ENCODE measurements at regions not wholly inside any gene's neighbourhood (a gene's known extent, or its start where the extent isn't known, plus 50 kb on each side); places are given as distances from the start of the nearest gene placed in this dataset.
A peak's percentile ranks its signal among the peaks of the same experiment; 100 is the strongest.
"Not testable (repeated sequence)": the region's sequence is repeated elsewhere in the genome, so short reads cannot be mapped to it uniquely, and the experiment has no call there.

DNA sequence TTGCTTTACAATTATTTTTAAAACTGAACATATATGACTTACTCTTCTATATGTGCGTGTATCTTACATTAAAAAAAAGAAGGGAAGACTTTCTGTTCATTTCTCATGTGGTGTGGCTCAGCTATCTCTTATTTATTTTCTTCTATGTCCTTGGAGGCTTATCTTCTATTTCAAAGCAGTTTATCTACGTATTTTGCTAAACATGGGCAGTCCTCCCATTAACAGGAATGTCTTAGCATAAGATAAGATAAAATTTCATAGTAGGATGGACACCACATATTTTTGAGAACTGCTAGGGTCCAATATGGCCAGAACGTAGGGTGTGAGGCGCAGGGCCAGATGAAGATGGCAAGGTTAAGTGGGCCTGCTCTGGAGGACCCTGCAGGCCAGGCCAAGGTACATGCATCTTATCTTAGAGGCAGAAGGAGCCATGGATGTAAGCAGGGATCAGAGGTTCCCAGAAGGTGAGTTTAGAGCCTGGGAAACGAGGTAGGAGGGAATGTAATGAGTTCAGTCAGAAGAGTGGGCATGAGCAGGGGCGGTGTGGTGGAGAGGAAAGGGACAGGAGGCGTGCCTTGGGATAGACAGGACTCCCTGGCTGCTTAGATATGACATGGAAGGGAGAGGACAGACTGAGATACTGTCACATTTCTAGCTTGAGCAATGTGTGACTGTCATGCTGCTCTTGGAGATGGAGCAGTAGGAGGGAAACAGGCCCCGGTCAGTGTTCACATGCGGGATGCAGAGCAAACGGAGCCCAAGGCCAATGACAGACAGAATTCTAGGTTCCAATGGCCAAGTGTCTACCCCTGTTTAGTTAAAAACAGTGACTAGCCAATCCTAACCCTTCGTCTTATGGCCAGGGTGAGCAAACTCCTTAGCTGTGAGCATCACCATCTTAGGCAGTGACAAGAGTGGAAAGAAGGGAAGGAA is 68.6 kb upstream of the MEDAG start:
- H3K36me3 Mint-ChIP-seq (ENCODE audit: low read depth) = no peaks in the 10 kb centered on the region
- no peak overlapping the region for H3K27ac Mint-ChIP-seq
- peaks cover 4% of the 10 kb centered on the region for H3K27me3 Mint-ChIP-seq (ENCODE audit: low read depth)
- no peaks in the 10 kb centered on the region for H3K4me1 Mint-ChIP-seq (ENCODE audit: low read depth)
- no peak overlapping the region for H3K4me3 Mint-ChIP-seq
- H3K9me3 Mint-ChIP-seq = no peaks in the 10 kb centered on the region

DNA sequence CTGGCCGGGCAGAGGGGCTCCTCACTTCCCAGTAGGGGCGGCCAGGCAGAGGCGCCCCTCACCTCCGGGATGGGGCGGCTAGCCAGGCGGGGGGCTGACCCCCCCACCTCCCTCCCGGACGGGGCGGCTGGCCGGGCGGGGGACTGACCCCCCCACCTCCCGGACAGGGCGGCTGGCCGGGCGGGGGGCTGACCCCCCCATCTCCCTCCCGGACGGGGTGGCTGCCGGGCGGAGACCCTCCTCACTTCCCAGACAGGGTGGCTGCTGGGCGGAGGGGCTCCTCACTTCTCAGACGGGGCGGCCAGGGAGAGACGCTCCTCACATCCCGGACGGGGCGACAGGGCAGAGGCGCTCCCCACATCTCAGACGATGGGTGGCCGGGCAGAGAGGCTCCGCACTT is 66.4 kb upstream of the MEDAG start:
- not testable (repeated sequence) for H3K4me3 Mint-ChIP-seq; H3K9me3 Mint-ChIP-seq; H3K36me3 Mint-ChIP-seq (ENCODE audit: low read depth); H3K27ac Mint-ChIP-seq; H3K4me1 Mint-ChIP-seq (ENCODE audit: low read depth); H3K27me3 Mint-ChIP-seq (ENCODE audit: low read depth)

DNA sequence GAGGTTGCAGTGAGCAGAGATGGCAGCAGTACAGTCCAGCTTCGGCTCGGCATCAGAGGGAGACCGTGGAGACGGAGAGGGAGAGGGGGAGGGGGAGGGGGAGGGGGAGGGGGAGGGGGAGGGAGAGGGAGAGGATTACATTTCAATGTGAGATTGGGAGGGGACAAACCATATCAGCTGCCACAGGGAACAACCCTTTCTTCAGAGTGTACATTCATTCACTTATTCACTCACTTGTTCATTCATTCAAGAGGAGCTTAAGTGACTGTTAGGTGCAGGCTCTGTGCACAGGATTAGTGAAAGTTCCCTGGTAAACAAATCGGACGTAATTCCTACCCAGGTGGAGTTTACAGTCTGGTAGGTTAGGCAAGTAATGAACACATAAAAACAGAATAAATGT is 65.6 kb upstream of the MEDAG start:
- Mint-ChIP-seq H3K4me1 (ENCODE audit: low read depth) (no peaks in the 10 kb centered on the region), H3K27me3 (ENCODE audit: low read depth) (peaks cover 4% of the 10 kb centered on the region), H3K27ac (no peak overlapping the region), H3K9me3 (no peaks in the 10 kb centered on the region), H3K4me3 (no peak overlapping the region), H3K36me3 (ENCODE audit: low read depth) (no peaks in the 10 kb centered on the region)

DNA sequence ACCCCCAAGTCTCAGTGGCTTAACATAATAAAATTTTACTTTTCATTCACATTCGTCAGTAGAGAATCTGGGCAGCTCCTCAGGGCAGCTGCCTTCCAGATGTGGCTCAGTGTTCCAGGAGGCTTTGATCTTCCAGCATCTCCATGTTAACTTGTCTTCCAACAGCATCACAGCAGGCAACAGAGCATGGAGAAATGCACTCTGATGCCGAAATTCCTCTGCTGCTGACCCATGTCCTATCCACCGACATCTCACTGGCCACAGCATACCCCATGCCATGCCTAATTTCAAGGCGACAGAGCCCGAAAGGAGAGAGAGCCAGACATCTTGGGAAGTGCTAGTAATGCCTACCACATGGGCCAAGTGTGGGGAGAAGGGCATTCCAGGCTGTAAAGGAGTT is 64.9 kb upstream of the MEDAG start:
- Mint-ChIP-seq H3K27ac (no peak overlapping the region), H3K4me1 (ENCODE audit: low read depth) (no peaks in the 10 kb centered on the region), H3K27me3 (ENCODE audit: low read depth) (peaks cover 4% of the 10 kb centered on the region), H3K4me3 (no peak overlapping the region), H3K9me3 (no peaks in the 10 kb centered on the region), H3K36me3 (ENCODE audit: low read depth) (no peaks in the 10 kb centered on the region)

DNA sequence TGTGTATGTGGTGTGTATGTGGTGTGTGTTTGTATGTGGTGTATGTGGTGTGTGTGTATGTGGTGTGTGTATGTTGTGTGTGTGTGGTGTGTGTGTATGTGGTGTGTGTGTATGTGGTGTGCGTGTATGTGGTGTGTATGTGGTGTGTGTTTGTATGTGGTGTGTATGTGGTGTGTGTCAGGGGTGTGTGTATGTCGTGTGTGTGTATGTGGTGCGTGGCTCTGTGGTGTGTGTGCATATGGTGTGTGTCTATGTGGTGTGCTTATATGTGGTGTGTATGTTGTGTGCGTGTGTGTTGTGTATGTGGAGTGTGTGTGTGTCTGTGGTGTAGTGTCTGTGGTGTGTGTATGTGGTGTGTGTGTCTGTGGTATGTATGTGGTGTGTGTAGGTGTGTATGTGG is 62.5 kb upstream of the MEDAG start:
- no peaks in the 10 kb centered on the region for H3K27me3 Mint-ChIP-seq (ENCODE audit: low read depth)
- H3K9me3 Mint-ChIP-seq = no peaks in the 10 kb centered on the region
- no peak overlapping the region for H3K27ac Mint-ChIP-seq
- no peaks in the 10 kb centered on the region for H3K36me3 Mint-ChIP-seq (ENCODE audit: low read depth)
- H3K4me1 Mint-ChIP-seq (ENCODE audit: low read depth) = peaks cover 10% of the 10 kb centered on the region
- no peak overlapping the region for H3K4me3 Mint-ChIP-seq

DNA sequence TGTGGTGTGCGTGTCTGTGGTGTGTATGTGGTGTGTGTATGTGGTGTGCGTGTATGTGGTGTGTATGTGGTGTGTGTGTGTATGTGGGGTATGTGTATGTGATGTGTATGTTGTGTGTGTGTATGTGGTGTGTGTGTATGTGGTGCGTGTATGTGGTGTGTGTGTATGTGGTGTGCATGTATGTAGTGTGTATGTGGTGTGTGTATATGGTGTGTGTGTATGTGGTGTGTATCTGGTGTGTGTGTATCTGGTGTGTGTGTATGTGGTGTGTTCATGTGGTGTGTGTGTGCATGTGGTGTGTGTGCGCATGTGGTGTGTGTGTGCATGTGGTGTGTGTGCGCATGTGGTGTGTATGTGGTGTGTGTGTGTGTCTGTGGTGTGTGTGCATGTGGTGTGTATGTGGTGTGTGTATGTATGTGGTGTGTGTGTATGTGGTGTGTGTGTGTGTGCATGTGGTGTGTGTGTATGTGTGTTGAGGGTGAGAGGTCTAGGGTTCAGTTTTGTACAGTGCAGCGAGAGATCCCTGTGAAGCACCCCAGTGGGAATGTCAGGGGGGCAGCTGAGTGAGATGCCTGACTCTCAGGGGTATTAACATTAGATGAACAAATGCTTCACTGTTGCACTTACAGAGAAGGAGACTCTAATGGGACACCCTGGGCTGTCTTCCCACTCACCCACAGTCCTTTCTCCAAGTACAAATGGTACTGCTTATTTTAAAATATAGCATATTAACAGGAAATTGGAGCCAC is 61.3 kb upstream of the MEDAG start:
- Mint-ChIP-seq H3K27ac (no peak overlapping the region), H3K4me3 (no peak overlapping the region), H3K4me1 (ENCODE audit: low read depth) (peaks cover 10% of the 10 kb centered on the region), H3K36me3 (ENCODE audit: low read depth) (no peaks in the 10 kb centered on the region), H3K9me3 (no peaks in the 10 kb centered on the region), H3K27me3 (ENCODE audit: low read depth) (no peaks in the 10 kb centered on the region)

DNA sequence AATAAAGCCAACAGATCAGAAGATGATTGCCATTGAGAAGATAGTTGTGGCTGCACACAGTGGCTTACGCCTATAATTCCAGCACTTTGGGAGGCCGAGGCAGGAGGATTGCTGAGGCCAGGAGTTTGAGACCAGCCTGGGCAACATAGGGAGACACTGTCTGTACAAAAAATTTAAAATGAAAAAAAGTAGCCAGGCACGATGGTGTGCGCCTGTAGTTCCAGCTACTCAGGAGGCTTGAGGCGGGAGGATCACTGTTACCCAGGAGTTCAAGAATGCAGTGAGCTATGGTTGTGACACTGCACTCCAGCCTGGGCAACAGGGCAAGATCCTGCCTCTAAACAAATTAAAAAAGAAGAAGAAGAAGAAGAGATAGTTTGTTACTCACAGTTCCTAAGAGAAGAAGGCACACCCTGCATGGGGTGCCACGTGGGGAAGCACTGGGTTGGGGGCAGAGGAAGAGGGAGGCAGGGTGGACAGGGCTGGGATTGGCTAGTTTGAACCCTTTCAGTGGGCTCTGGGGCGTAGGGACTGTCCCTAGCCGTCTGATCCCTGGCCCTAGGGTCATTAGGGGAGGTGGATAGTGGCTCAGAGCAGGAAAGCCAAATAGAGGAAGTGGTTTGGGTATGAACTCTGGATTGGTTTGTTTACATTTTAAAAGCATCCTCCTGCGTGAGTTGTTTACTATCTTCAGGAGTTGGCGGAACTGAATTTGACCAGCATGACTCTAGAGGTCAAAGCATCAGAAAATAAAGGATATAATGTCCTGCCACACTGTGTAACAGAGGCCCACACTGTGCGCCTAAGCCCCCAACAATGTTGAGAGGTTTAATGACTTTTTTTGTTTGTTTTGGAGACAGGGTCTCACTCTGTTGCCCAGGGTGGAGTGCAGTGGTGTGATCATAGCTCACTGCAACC is 60.5 kb upstream of the MEDAG start:
- H3K27ac Mint-ChIP-seq = peak overlapping the region; percentile 21
- no peak overlapping the region for H3K4me3 Mint-ChIP-seq
- H3K4me1 Mint-ChIP-seq (ENCODE audit: low read depth) = peaks cover 10% of the 10 kb centered on the region
- H3K27me3 Mint-ChIP-seq (ENCODE audit: low read depth) = peaks cover 4% of the 10 kb centered on the region
- no peaks in the 10 kb centered on the region for H3K36me3 Mint-ChIP-seq (ENCODE audit: low read depth)
- H3K9me3 Mint-ChIP-seq = no peaks in the 10 kb centered on the region

DNA sequence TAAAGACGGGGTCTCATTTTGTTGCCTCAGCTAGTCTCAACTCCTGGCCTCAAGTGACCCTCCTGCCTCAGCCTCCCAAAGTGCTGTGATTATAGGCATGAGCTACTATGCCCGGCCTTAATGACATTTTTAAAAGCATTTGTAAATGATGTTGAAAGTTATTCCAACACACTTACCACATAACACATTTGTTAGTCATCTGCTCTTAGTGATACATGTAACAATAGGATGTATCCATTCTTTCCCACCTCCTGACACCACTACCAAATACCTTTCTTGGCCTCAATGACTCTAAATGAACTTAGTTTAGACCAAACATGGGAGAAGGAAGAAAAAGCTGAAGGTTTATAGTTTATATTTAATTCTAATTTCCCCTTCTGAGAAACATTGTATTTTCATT is 59.8 kb upstream of the MEDAG start:
- Mint-ChIP-seq H3K27ac (no peak overlapping the region), H3K4me3 (no peak overlapping the region), H3K36me3 (ENCODE audit: low read depth) (no peaks in the 10 kb centered on the region), H3K9me3 (no peaks in the 10 kb centered on the region), H3K4me1 (ENCODE audit: low read depth) (peaks cover 10% of the 10 kb centered on the region), H3K27me3 (ENCODE audit: low read depth) (peaks cover 9% of the 10 kb centered on the region)

DNA sequence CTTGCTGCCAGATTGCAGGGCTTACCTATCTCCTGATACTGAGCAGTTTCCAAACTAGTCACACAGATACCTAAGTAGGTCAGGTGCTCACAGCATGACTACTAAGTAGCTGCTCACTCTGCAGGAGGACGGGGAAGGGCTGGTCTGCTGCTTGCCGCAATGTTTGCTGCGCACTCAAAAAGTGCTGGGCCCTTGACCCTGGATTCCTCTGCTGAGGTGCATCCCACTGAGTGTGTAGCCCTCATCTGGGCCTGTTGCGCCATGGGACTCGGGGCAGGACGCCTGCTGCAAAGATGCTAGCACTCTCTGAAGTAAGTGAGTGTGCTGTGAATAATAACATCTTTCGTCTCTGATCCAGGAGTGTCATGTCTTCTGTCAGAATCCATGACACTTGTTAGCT is 59.2 kb upstream of the MEDAG start:
- no peaks in the 10 kb centered on the region for H3K9me3 Mint-ChIP-seq
- H3K4me3 Mint-ChIP-seq = no peak overlapping the region
- H3K4me1 Mint-ChIP-seq (ENCODE audit: low read depth) = peaks cover 10% of the 10 kb centered on the region
- H3K36me3 Mint-ChIP-seq (ENCODE audit: low read depth) = no peaks in the 10 kb centered on the region
- H3K27me3 Mint-ChIP-seq (ENCODE audit: low read depth) = peaks cover 13% of the 10 kb centered on the region
- no peak overlapping the region for H3K27ac Mint-ChIP-seq

DNA sequence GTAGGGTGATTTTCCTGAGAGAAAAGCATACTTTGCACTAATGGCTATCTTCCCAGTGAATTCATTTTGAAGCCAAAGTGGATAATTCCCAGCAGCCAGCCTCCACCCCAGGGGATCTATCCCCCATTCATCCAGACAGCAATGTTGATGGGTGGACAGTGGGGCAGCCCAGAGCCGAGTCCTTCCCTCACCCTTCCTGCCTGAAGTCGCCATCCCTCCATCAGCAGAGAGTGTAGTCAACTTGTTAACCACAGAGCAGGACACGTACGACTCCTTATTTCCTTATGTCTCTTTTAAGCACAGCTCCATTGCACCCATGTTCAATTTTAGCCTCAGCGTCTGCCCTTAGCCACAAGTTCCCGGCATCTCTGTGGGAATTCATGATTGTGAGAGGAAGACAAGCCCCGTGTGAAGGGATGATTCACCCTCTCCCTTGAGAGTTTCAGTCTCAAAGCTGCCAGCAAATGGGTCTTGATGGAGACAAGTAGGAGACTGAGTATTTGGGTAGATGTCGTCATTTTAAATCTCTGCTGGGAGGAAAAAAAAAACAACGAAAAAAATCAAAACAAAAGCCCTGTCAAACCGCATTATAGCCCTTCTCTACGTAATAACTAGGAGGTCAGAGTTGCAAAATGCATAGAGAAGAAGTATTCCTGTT is 58.3 kb upstream of the MEDAG start:
- H3K36me3 Mint-ChIP-seq (ENCODE audit: low read depth) = no peaks in the 10 kb centered on the region
- H3K27me3 Mint-ChIP-seq (ENCODE audit: low read depth) = peaks cover 18% of the 10 kb centered on the region
- H3K27ac Mint-ChIP-seq = no peak overlapping the region
- H3K9me3 Mint-ChIP-seq = no peaks in the 10 kb centered on the region
- H3K4me1 Mint-ChIP-seq (ENCODE audit: low read depth) = peaks cover 10% of the 10 kb centered on the region
- no peak overlapping the region for H3K4me3 Mint-ChIP-seq

DNA sequence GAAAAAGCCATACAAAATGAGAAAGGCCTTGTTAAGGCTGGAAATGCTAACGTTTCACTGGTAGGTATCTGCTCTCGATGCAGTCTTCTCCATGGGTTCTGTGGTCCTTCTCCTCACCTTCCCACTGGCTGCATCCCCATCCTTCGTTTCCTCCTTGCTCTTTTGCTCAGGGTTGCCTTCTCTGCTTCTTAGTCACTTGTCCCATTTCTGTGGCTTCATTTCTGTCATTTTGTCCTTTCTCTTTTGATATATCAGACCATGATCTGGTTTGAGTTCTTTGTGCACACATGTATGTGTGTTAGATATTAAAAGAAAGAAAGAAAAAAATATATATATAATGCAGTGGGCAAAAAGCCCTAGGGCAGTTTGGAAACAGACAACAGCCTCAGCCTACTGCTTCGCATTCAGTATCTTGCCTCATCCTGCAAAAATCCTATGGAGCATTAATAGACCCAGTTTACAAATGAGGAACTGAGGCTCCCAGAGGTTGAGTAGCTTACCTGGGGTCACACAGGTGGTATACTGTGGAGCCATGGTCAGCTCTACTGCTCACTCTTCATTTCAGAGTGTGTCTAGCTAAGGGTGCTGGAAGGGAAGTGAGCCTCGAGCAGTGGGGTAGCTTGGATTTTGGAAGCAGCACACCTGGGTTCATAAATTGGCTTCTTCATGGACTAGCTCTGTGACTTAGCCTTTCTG is 57.6 kb upstream of the MEDAG start:
- no peaks in the 10 kb centered on the region for H3K9me3 Mint-ChIP-seq
- peaks cover 20% of the 10 kb centered on the region for H3K27me3 Mint-ChIP-seq (ENCODE audit: low read depth)
- peaks cover 10% of the 10 kb centered on the region for H3K4me1 Mint-ChIP-seq (ENCODE audit: low read depth)
- H3K36me3 Mint-ChIP-seq (ENCODE audit: low read depth) = no peaks in the 10 kb centered on the region
- no peak overlapping the region for H3K4me3 Mint-ChIP-seq
- H3K27ac Mint-ChIP-seq = no peak overlapping the region

DNA sequence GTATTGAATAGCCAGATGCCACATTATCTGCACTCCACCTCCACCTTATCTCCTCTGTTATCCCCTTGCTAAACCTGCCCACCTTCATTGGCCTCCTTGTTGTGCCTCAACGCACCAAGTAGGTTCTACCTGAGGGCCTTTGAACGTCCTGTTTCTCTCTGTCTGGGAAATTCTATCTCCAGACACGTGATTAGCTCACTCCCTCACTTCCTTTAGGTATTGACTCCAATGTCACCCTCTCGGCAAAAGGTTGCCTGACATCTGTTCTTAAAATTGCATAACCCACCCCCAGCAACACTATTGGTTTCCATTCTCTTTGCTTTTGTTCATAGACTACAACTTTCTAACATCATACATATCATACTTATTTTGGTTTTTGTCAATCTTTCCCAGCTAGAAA is 56.5 kb upstream of the MEDAG start:
- no peaks in the 10 kb centered on the region for H3K36me3 Mint-ChIP-seq (ENCODE audit: low read depth)
- no peaks in the 10 kb centered on the region for H3K9me3 Mint-ChIP-seq
- H3K27me3 Mint-ChIP-seq (ENCODE audit: low read depth) = peaks cover 20% of the 10 kb centered on the region
- no peak overlapping the region for H3K4me3 Mint-ChIP-seq
- H3K4me1 Mint-ChIP-seq (ENCODE audit: low read depth) = peaks cover 10% of the 10 kb centered on the region
- H3K27ac Mint-ChIP-seq = no peak overlapping the region

DNA sequence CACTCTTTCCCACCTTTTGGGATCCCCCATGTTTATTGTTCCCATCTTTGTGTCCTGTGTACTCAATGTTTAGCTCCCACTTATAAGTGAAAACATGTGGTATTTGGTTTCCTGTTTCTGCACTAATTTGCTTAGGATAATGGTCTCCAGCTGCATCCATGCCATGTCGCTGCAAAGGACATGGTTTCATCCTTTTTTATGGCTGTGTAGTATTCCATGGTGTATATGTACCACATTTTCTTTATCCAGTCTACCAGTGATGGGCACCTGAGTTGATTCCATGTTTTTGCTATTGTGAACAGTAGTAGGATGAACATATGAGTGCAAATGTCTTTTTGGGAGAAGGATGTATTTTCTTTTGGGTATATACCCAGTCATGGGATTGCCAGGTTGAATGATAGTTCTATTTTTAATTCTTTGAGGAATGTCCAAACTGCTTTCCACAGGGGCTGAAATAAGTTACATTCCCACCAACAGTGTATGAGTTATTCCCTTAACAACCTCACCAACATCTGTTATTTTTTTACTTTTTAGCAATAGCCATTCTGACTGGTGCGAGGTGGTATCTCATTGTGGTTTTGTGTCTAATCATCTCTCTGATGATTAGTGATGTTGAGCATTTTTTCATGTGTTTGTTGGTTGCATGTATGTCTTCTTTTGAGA is 55.7 kb upstream of the MEDAG start:
- H3K9me3 Mint-ChIP-seq = no peaks in the 10 kb centered on the region
- peaks cover 20% of the 10 kb centered on the region for H3K27me3 Mint-ChIP-seq (ENCODE audit: low read depth)
- no peak overlapping the region for H3K27ac Mint-ChIP-seq
- H3K36me3 Mint-ChIP-seq (ENCODE audit: low read depth) = no peaks in the 10 kb centered on the region
- H3K4me1 Mint-ChIP-seq (ENCODE audit: low read depth) = peaks cover 10% of the 10 kb centered on the region
- no peak overlapping the region for H3K4me3 Mint-ChIP-seq
